Activated CD8-positive, alpha-beta memory T cell treated with anti-CD3 and anti-CD28 coated beads, Interleukin-2, amount 10 ng/mL, durations not matched to agents 7 days and 5 days (primary cell): ENCODE measurements at regions not wholly inside any gene's neighbourhood (a gene's known extent, or its start where the extent isn't known, plus 50 kb on each side); places are given as distances from the start of the nearest gene placed in this dataset.
"Not testable (repeated sequence)": the region's sequence is repeated elsewhere in the genome, so short reads cannot be mapped to it uniquely, and the experiment has no call there.

Experiments used
- ATAC-seq: fragments of 150-1000 bp; cut with Tn5 transposase; one replicate; pipeline ENCODE4 v1.10.0; 2021; ENCODE audit warnings: moderate library complexity
- CTCF ChIA-PET: fragments of 350-600 bp; sonication (Branson Sonifier 250); formaldehyde crosslinking; loops from one replicate; lab custom pipeline; 2021; ENCODE audit warnings: antibody characterized with exemption; lab: Charles Lee
- DNase-seq: peaks from one replicate; pipeline ENCODE4 v3.0.0-alpha.2; 2020
- H3K27ac Mint-ChIP-seq: one replicate; pipeline ENCODE4 v1.8.0; 2021; ENCODE audit warnings: mild to moderate bottlenecking, mixed read lengths
- H3K27me3 Mint-ChIP-seq: one replicate; pipeline ENCODE4 v1.8.0; 2021; ENCODE audit warnings: mixed read lengths
- H3K36me3 Mint-ChIP-seq: one replicate; pipeline ENCODE4 v1.8.0; 2021; ENCODE audit warnings: mild to moderate bottlenecking, mixed read lengths
- H3K4me1 Mint-ChIP-seq: one replicate; pipeline ENCODE4 v1.8.0; 2021; ENCODE audit warnings: mixed read lengths
- H3K4me3 Mint-ChIP-seq: one replicate; pipeline ENCODE4 v1.8.0; 2021; ENCODE audit warnings: mild to moderate bottlenecking, moderate library complexity, mixed read lengths
- H3K9me3 Mint-ChIP-seq: one replicate; pipeline ENCODE4 v1.8.0; 2022; ENCODE audit warnings: low read depth, mixed read lengths

DNA sequence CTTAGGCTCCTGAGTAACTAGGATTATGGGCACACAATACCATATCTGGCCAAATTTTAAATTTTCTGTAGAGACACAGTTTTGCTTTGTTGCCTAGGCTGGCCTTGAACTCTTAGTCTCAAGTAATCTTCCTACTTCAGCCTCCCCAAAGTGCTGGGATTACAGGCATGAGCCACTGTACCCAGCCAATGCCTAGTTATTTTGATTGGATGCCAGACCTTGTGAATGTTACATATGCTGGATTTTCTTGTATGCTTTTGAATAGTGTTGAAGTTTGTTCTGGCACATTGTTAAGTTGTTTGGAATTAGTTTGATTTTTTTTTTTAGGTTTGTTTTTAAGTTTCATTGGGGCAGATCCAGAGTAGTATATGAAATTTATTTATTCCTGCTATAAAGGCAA lies 110.7 kb upstream of the ANO5 start:
- H3K4me3 Mint-ChIP-seq = no peak overlapping the region
- no peaks in the 10 kb centered on the region for H3K27me3 Mint-ChIP-seq
- H3K4me1 Mint-ChIP-seq = no peaks in the 10 kb centered on the region
- no peaks in the 10 kb centered on the region for H3K36me3 Mint-ChIP-seq
- CTCF ChIA-PET = no interaction called here
- no peak overlapping the region for H3K27ac Mint-ChIP-seq
- peaks cover 5% of the 10 kb centered on the region for H3K9me3 Mint-ChIP-seq
- no peak for ATAC-seq
- DNase-seq = no peak

DNA sequence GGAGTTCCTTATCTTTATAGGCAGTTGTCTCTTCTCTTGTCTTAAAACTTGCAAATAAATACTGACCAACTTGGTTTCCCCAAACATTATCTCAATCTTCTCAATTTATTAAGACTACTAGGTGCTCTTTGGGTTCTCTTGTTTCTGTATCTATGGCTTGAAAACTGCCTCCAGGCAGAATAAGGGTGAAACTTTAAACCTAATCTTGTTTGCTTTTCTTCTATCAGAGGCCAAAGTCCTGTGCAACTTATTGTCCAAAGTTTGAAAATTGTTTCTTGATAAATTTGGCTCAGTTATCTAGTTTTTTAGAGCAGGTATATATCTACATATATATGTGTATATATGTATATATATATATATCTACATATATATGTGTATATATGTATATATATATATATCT lies 110.1 kb upstream of the ANO5 start:
- DNase-seq (no peak), ATAC-seq (no peak)
- CTCF ChIA-PET = no interaction called here
- Mint-ChIP-seq H3K27me3 (no peaks in the 10 kb centered on the region), H3K4me1 (no peaks in the 10 kb centered on the region), H3K27ac (no peak overlapping the region), H3K36me3 (no peaks in the 10 kb centered on the region), H3K4me3 (no peak overlapping the region), H3K9me3 (peaks cover 2% of the 10 kb centered on the region)

DNA sequence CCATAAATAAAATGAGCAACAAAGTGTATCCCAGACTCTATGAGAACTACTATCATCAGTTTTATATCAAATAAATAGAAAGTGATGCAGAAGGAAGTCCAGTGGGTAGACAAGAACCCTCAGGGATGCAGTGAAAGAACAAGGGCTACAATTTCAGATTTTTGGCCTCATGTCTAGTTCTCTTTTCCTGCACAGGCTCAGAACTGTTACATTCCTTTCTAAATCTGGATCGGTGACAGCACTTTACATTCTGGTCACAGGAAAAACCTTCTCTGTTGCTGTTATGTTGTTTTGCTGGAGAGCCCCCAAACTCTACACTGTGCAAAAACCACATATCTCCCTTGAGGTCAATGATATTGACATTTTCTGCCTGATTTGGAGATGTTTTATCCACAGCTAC lies 108.8 kb upstream of the ANO5 start:
- Mint-ChIP-seq H3K9me3 (peaks cover 1% of the 10 kb centered on the region), H3K27me3 (no peaks in the 10 kb centered on the region), H3K36me3 (no peaks in the 10 kb centered on the region), H3K27ac (no peak overlapping the region), H3K4me1 (no peaks in the 10 kb centered on the region), H3K4me3 (no peak overlapping the region)
- ATAC-seq = no peak
- CTCF ChIA-PET = no interaction called here
- no peak for DNase-seq

GRCh38 chr11:22084564-22084963 lies 108.3 kb upstream of the ANO5 start:
- CTCF ChIA-PET = no interaction called here
- no peak overlapping the region for H3K4me3 Mint-ChIP-seq

DNA sequence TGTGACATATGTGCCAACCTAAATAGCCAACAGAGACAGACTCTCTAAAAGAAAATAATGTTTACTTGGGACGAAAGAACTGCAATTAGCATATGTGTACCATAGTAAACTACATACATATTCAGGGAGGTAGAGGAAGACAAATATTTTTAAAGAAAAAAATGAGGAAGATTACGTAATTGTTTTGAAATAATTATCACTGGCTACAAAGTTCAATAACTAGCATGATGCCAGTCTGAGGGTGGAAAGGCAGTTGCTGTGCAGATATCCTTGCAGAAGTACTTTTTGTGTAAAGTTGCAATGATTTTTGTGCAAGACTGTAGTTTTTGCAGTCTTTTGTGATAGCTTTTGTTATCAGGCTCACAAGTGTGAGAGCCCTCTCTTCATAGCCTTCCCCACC lies 103.3 kb upstream of the ANO5 start:
- no peaks in the 10 kb centered on the region for H3K27me3 Mint-ChIP-seq
- no peaks in the 10 kb centered on the region for H3K9me3 Mint-ChIP-seq
- ATAC-seq (no peak), DNase-seq (no peak)
- no peak overlapping the region for H3K27ac Mint-ChIP-seq
- CTCF ChIA-PET = no interaction called here
- H3K4me3 Mint-ChIP-seq = no peak overlapping the region
- no peaks in the 10 kb centered on the region for H3K36me3 Mint-ChIP-seq
- H3K4me1 Mint-ChIP-seq = no peaks in the 10 kb centered on the region

More at GRCh38 chr11:22084564-22084963, 108.3 kb upstream of the ANO5 start:
- Mint-ChIP-seq H3K9me3 (no peaks in the 10 kb centered on the region), H3K27ac (no peak overlapping the region), H3K36me3 (no peaks in the 10 kb centered on the region), H3K4me1 (no peaks in the 10 kb centered on the region), H3K27me3 (no peaks in the 10 kb centered on the region)
- DNase-seq = no peak
- ATAC-seq = no peak

DNA sequence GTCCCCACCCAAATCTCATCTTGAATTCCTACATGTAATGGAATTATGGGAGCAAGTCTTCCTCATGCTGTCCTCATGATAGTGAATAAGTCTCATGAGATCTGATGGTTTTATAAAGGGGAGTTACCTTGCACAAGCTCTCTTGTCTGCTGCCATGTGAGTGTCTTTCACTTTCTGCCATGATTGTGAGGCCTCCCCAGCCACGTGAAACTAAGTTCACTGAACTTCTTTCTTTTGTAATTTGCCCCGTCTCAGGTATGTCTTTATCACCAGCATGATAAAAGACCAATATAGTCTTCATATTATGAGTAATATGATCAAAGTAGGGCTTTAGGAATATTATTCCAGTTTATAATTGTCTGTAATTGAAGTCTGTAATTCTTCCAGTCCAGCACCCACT lies 86.3 kb upstream of the ANO5 start:
- Mint-ChIP-seq H3K36me3 (no peaks in the 10 kb centered on the region), H3K9me3 (peaks cover 5% of the 10 kb centered on the region), H3K4me3 (no peak overlapping the region), H3K27me3 (no peaks in the 10 kb centered on the region), H3K27ac (no peak overlapping the region), H3K4me1 (no peaks in the 10 kb centered on the region)
- no peak for DNase-seq
- CTCF ChIA-PET = no interaction called here
- no peak for ATAC-seq

- DNase-seq = no peak
- Mint-ChIP-seq H3K27me3 (no peaks in the 10 kb centered on the region), H3K36me3 (no peaks in the 10 kb centered on the region), H3K4me3 (no peak overlapping the region), H3K27ac (no peak overlapping the region), H3K9me3 (peaks cover 2% of the 10 kb centered on the region), H3K4me1 (no peaks in the 10 kb centered on the region)
- CTCF ChIA-PET = no interaction called here
- no peak for ATAC-seq
Observed at GRCh38 chr11:22115470-22116029, 77.3 kb upstream of the ANO5 start.

DNA sequence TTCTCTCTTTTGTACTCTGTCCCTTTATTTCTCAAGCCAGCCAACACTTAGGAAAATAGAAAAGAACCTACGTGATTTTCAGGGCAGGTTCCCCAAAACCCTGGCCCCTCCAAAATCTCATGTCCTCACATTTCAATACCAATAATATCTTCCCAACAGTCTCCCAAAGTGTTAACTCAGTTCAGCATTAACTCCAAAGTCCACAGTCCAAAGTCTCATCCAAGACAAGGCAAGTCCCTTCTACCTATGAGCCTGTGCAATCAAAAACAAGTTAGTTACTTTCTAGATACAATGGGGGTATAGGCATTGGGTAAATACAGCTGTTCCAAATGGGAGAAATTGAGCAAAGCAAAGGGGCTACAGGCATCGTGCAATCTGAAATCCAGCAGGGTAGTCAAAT lies 64.9 kb upstream of the ANO5 start:
- DNase-seq, CTCF ChIA-PET, H3K27ac Mint-ChIP-seq, H3K4me1 Mint-ChIP-seq, H3K27me3 Mint-ChIP-seq, ATAC-seq, H3K4me3 Mint-ChIP-seq, H3K36me3 Mint-ChIP-seq: not testable (repeated sequence)
- H3K9me3 Mint-ChIP-seq = peaks cover 16% of the 10 kb centered on the region

DNA sequence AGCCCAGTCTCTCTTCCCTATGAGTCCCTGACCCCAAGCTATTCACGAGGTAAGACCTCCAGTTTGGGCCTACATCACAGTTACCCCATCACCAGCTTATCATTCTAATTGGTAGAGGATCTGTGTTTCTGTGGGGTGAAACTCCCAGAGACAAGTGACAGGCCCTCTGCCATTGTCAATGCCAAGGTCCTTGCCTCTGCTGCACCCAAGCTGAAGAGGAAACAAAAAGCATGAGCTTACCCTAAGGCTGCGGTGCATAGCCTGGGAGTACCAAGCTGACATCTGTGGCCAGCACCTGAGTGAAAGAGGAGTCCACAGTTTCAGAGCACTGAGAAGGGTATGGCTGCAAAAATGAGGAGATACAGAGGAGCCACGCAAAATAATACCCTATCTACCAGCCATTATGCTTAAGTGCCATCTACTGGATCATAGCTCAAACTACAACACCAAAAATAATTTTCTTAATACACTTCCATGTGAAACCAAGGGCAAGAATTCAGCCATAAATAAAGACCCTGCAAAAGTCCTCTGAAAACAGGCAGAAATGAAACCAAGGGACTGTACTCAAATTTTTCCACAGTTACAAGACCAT lies 62.3 kb upstream of the ANO5 start:
- Mint-ChIP-seq H3K4me1 (no peaks in the 10 kb centered on the region), H3K36me3 (no peaks in the 10 kb centered on the region), H3K4me3 (no peak overlapping the region), H3K27me3 (no peaks in the 10 kb centered on the region), H3K9me3 (peaks cover 13% of the 10 kb centered on the region), H3K27ac (no peak overlapping the region)
- DNase-seq (no peak), ATAC-seq (no peak)
- CTCF ChIA-PET = no interaction called here

DNA sequence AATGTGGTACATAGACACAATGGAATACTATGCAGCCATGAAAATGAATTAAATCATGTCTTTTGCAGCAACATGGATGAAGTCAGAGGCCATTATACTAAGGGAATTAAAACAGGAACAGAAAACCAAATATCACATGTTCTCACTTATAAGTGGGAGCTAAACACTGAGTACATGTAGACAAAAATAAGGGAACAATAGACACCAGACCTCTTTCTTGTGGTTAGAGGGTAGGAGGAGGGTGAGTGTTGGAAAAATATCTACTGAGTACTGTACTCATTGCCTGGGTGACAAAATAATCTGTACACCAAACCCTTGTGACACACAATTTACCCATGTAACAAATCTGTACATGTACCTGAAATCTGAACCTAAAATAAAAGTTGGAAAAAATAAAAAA lies 59.1 kb upstream of the ANO5 start:
- Mint-ChIP-seq H3K36me3 (no peaks in the 10 kb centered on the region), H3K4me1 (no peaks in the 10 kb centered on the region), H3K4me3 (no peak overlapping the region), H3K27me3 (no peaks in the 10 kb centered on the region), H3K9me3 (peaks cover 8% of the 10 kb centered on the region), H3K27ac (no peak overlapping the region)
- CTCF ChIA-PET = no interaction called here
- no peak for ATAC-seq
- no peak for DNase-seq

GRCh38 chr11:22138264-22138663 lies 54.6 kb upstream of the ANO5 start:
- H3K27me3 Mint-ChIP-seq = no peaks in the 10 kb centered on the region
- no peak overlapping the region for H3K27ac Mint-ChIP-seq
- DNase-seq (no peak), ATAC-seq (no peak)
- no peaks in the 10 kb centered on the region for H3K4me1 Mint-ChIP-seq
- no peak overlapping the region for H3K4me3 Mint-ChIP-seq
- CTCF ChIA-PET = no interaction called here
- no peaks in the 10 kb centered on the region for H3K36me3 Mint-ChIP-seq
- peaks cover 2% of the 10 kb centered on the region for H3K9me3 Mint-ChIP-seq
